H1 (cell line): ENCODE measurements at regions not wholly inside any gene's neighbourhood (a gene's known extent, or its start where the extent isn't known, plus 50 kb on each side); places are given as distances from the start of the nearest gene placed in this dataset.

ENCODE experiments used
- CTCF ChIA-PET: fragments of 300-600 bp; sonication (Branson Sonifier 250); formaldehyde crosslinking; loops from one replicate; lab custom pipeline; 2021; ENCODE audit not compliant: partially characterized antibody; lab: Charles Lee
- POLR2A ChIA-PET: fragments of 300-600 bp; sonication (Branson Sonifier 250); formaldehyde crosslinking; loops from one replicate; lab custom pipeline; 2021; ENCODE audit warnings: inconsistent platforms; ENCODE audit not compliant: partially characterized antibody; lab: Charles Lee
- DNase-seq, 2 experiments: peaks; one replicate each; pipeline versions ENCODE4 v3.0.0 to v3.0.0-alpha.2; 2010 to 2022; ENCODE audit warnings: low spot score in 2 of 2, low read depth in 1 of 2, mixed read lengths in 1 of 2
- FAIRE-seq: peaks from 2 replicates; lab custom pipeline; 2011; peaks lifted over from hg19 to GRCh38; lab: Jason Lieb, UNC
- H2AFZ ChIP-seq: 2 replicates; pipeline ENCODE4 v1.8.1; 2012; ENCODE audit warnings: low read length, inconsistent platforms
- H2AK5ac ChIP-seq: 2 replicates; pipeline ENCODE4 v1.6.1; 2013; ENCODE audit warnings: low read depth, low read length
- H2BK120ac ChIP-seq: replicated peaks from 2 replicates; pipeline ENCODE3; 2013; ENCODE audit warnings: low read depth, low read length, inconsistent platforms
- H2BK12ac ChIP-seq: 2 replicates; pipeline ENCODE4 v1.6.1; 2013; ENCODE audit warnings: low read depth, low read length
- H2BK15ac ChIP-seq: 2 replicates; pipeline ENCODE4 v1.6.1; 2013; ENCODE audit warnings: low read length
- H2BK20ac ChIP-seq: 2 replicates; pipeline ENCODE4 v1.6.1; 2013; ENCODE audit warnings: low read length
- H2BK5ac ChIP-seq: 2 replicates; pipeline ENCODE4 v1.6.1; 2013; ENCODE audit warnings: low read depth, low read length
- H3K14ac ChIP-seq: 2 replicates; pipeline ENCODE4 v1.6.1; 2013; ENCODE audit warnings: inconsistent platforms; ENCODE audit not compliant: insufficient read length
- H3K18ac ChIP-seq: 2 replicates; pipeline ENCODE4 v1.6.1; 2013; ENCODE audit warnings: low read length; ENCODE audit errors: extremely low read depth
- H3K23ac ChIP-seq: 2 replicates; pipeline ENCODE4 v1.6.1; 2013; ENCODE audit warnings: inconsistent platforms; ENCODE audit not compliant: insufficient read length
- H3K23me2 ChIP-seq: 2 replicates; pipeline ENCODE4 v1.6.1; 2013; ENCODE audit warnings: low read depth, low read length
- H3K27ac ChIP-seq: 2 replicates; pipeline ENCODE4 v1.6.1; 2011; ENCODE audit warnings: low read depth, low read length, inconsistent platforms
- H3K27me3 ChIP-seq, 4 experiments: replicated peaks in 1 of 4; 1 replicate in 1 of 4; 2 replicates in 3 of 4; pipeline versions ENCODE4 v1.6.1 to v1.8.1; 2011 to 2013; ENCODE audit warnings: low read length in 3 of 4, mild to moderate bottlenecking in 3 of 4, inconsistent platforms in 2 of 4, mixed read lengths in 2 of 4, moderate library complexity in 1 of 4; ENCODE audit not compliant: control insufficient read depth in 3 of 4, insufficient read depth in 3 of 4; ENCODE audit errors: extremely low read depth in 1 of 4
- H3K36me3 ChIP-seq, 4 experiments: 2 replicates each; pipeline versions ENCODE4 v1.6.1 to v1.8.1; 2011 to 2013; ENCODE audit warnings: mild to moderate bottlenecking in 4 of 4, low read length in 3 of 4, moderate library complexity in 2 of 4, control low read depth in 1 of 4, inconsistent platforms in 1 of 4; ENCODE audit not compliant: insufficient read depth in 4 of 4, control insufficient read depth in 2 of 4
- H3K4ac ChIP-seq: replicated peaks from 2 replicates; pipeline ENCODE3; 2013; ENCODE audit warnings: low read length, low read depth, mixed read lengths, inconsistent platforms; ENCODE audit not compliant: insufficient read length
- H3K4me1 ChIP-seq, 4 experiments: replicated peaks in 1 of 4; 1 replicate in 1 of 4; 2 replicates in 3 of 4; pipeline versions ENCODE4 v1.6.1 to v1.8.1; 2011 to 2013; ENCODE audit warnings: low read length in 3 of 4, inconsistent platforms in 2 of 4, mixed read lengths in 1 of 4; ENCODE audit not compliant: insufficient read depth in 4 of 4, control insufficient read depth in 3 of 4
- H3K4me2 ChIP-seq, 2 experiments: 2 replicates each; pipeline versions ENCODE4 v1.6.1 to v1.8.1; 2011 to 2013; ENCODE audit warnings: low read depth in 2 of 2, low read length in 2 of 2, control low read depth in 1 of 2, inconsistent platforms in 1 of 2, mild to moderate bottlenecking in 1 of 2; ENCODE audit not compliant: insufficient read depth in 1 of 2
- H3K4me3 ChIP-seq, 4 experiments: fragments of 200-600, 300-600 bp in 1 of 4; sonication (generic), shearing (Covaris generic), sonication (Bioruptor Twin) in 1 of 4; 2 replicates each; pipeline versions ENCODE4 v1.5.1 to v1.8.1; 2011 to 2016; ENCODE audit warnings: low read length in 4 of 4, low read depth in 3 of 4, control low read depth in 2 of 4, inconsistent platforms in 2 of 4, mild to moderate bottlenecking in 2 of 4, mixed read lengths in 1 of 4, moderate library complexity in 1 of 4; ENCODE audit not compliant: insufficient read depth in 2 of 4; ENCODE audit errors: extremely low read depth in 1 of 4
- H3K56ac ChIP-seq: replicated peaks from 2 replicates; pipeline ENCODE3; 2013; ENCODE audit warnings: low read depth, mild to moderate bottlenecking, mixed read lengths, low read length, inconsistent platforms; ENCODE audit not compliant: insufficient read length
- H3K79me1 ChIP-seq: 2 replicates; pipeline ENCODE4 v1.6.1; 2013; ENCODE audit warnings: low read depth, low read length, control low read depth
- H3K79me2 ChIP-seq, 2 experiments: 2 replicates each; pipeline versions ENCODE4 v1.6.1 to v1.8.1; 2012 to 2013; ENCODE audit warnings: low read length in 2 of 2, mild to moderate bottlenecking in 2 of 2, inconsistent platforms in 1 of 2; ENCODE audit not compliant: insufficient read depth in 2 of 2, control insufficient read depth in 1 of 2
- H3K9ac ChIP-seq, 4 experiments: replicated peaks in 1 of 4; 1 replicate in 1 of 4; 2 replicates in 3 of 4; pipeline versions ENCODE4 v1.6.1 to v1.8.1; 2011 to 2013; ENCODE audit warnings: low read depth in 3 of 4, low read length in 3 of 4, control low read depth in 2 of 4, mild to moderate bottlenecking in 2 of 4, moderate library complexity in 2 of 4, inconsistent platforms in 1 of 4; ENCODE audit errors: extremely low read depth in 1 of 4
- H3K9me3 ChIP-seq, 2 experiments: 2 replicates each; pipeline versions ENCODE4 v1.6.1 to v1.8.1; 2012 to 2013; ENCODE audit warnings: mild to moderate bottlenecking in 2 of 2, moderate library complexity in 2 of 2, control low read depth in 1 of 2, inconsistent platforms in 1 of 2, low read depth in 1 of 2, low read length in 1 of 2, mixed read lengths in 1 of 2; ENCODE audit not compliant: insufficient read depth in 2 of 2
- H4K20me1 ChIP-seq, 2 experiments: replicated peaks in 1 of 2; 2 replicates each; pipeline versions ENCODE3 to v1.8.1; 2011 to 2013; ENCODE audit warnings: inconsistent platforms in 2 of 2, low read length in 2 of 2, mild to moderate bottlenecking in 1 of 2; ENCODE audit not compliant: insufficient read depth in 2 of 2, control insufficient read depth in 1 of 2
- H4K5ac ChIP-seq: 2 replicates; pipeline ENCODE4 v1.6.1; 2013; ENCODE audit warnings: low read length, low read depth, mixed read lengths, inconsistent platforms; ENCODE audit not compliant: insufficient read length
- H4K8ac ChIP-seq: 2 replicates; pipeline ENCODE4 v1.8.0; 2013; ENCODE audit warnings: mild to moderate bottlenecking, moderate library complexity, low read length, inconsistent platforms; ENCODE audit not compliant: insufficient read depth; ENCODE audit errors: extremely low read depth
- H4K91ac ChIP-seq: replicated peaks from 2 replicates; pipeline ENCODE3; 2013; ENCODE audit warnings: low read length, mixed read lengths, inconsistent platforms; ENCODE audit not compliant: insufficient read length
- CBX8 ChIP-seq: fragments of 300-800, 300-1000 bp; sonication (generic); IDR thresholded peaks from 2 replicates; pipeline ENCODE4 v1.7.1; 2016; ENCODE audit warnings: low read depth, low read length, borderline replicate concordance
- CHD2 ChIP-seq: IDR thresholded peaks from 2 replicates; pipeline ENCODE4 v1.6.1; 2012; ENCODE audit warnings: low read length, improper control_type of control experiment
- POLR2A ChIP-seq, 2 experiments: IDR thresholded peaks; 1 replicate in 1 of 2; 2 replicates in 1 of 2; pipeline ENCODE4 v1.6.1; 2011; ENCODE audit warnings: low read depth in 2 of 2, low read length in 2 of 2, mild to moderate bottlenecking in 2 of 2; ENCODE audit errors: control extremely low read depth in 1 of 2
- POLR2AphosphoS5 ChIP-seq: IDR thresholded peaks from 2 replicates; pipeline ENCODE4 v1.6.1; 2011; ENCODE audit warnings: low read depth, low read length
- RAD21 ChIP-seq, 2 experiments: IDR thresholded peaks in 1 of 2; conservative IDR thresholded peaks in 1 of 2; 2 replicates each; pipeline ENCODE4 v1.6.1; 2011; ENCODE audit warnings: low read depth in 2 of 2, low read length in 2 of 2, improper control_type of control experiment in 1 of 2, inconsistent platforms in 1 of 2, mild to moderate bottlenecking in 1 of 2, moderate library complexity in 1 of 2
- SIX5 ChIP-seq: IDR thresholded peaks from 2 replicates; pipeline ENCODE4 v1.6.1; 2011; ENCODE audit warnings: mild to moderate bottlenecking, low read depth, low read length
- SP4 ChIP-seq: IDR thresholded peaks from 2 replicates; pipeline ENCODE4 v1.6.1; 2012; ENCODE audit warnings: low read length, inconsistent platforms
- SRF ChIP-seq: IDR thresholded peaks from 2 replicates; pipeline ENCODE4 v1.6.1; 2011; ENCODE audit warnings: mild to moderate bottlenecking, low read depth, low read length, moderate library complexity
- SUZ12 ChIP-seq: fragments of 200-600 bp; sonication (generic); IDR thresholded peaks from 2 replicates; pipeline ENCODE4 v1.6.1; 2012; ENCODE audit warnings: mild to moderate bottlenecking, inconsistent platforms, low read length, moderate library complexity, mixed read lengths
- TAF7 ChIP-seq: optimal IDR thresholded peaks from 2 replicates; pipeline ENCODE3; 2011; ENCODE audit warnings: low read depth, mild to moderate bottlenecking, inconsistent platforms, low read length, moderate library complexity, borderline replicate concordance
- YY1 ChIP-seq: IDR thresholded peaks from 2 replicates; pipeline ENCODE4 v1.6.1; 2011; ENCODE audit warnings: low read depth, mild to moderate bottlenecking, low read length
- WGBS, 2 experiments: shearing (Covaris generic) in 1 of 2; methylation state at CpG; one replicate each; pipeline versions ENCODE4 v1.1.6 to v1.1.7; 2013 to 2015; ENCODE audit warnings: low lambda C conversion rate in 2 of 2, mixed read lengths in 2 of 2, inconsistent platforms in 1 of 2, low coverage in 1 of 2, missing lambda C conversion rate in 1 of 2; ENCODE audit not compliant: insufficient replicate concordance in 2 of 2, insufficient coverage in 1 of 2, insufficient read length in 1 of 2; ENCODE audit errors: extremely low coverage in 1 of 2, missing lambda C conversion rate in 1 of 2; 5-methylcytosine and 5-hydroxymethylcytosine counted together
- TF ChIP-seq, protein P1 (sequence below), 3 experiments: IDR thresholded peaks; 1 replicate in 2 of 3; 2 replicates in 1 of 3; pipeline versions ENCODE4 v1.5.1 to v1.6.1; 2011; ENCODE audit warnings: low read length in 3 of 3, mild to moderate bottlenecking in 3 of 3, inconsistent platforms in 2 of 3, low read depth in 1 of 3, moderate library complexity in 1 of 3; ENCODE audit not compliant: insufficient read depth in 1 of 3; ENCODE audit errors: control extremely low read depth in 1 of 3

DNA sequence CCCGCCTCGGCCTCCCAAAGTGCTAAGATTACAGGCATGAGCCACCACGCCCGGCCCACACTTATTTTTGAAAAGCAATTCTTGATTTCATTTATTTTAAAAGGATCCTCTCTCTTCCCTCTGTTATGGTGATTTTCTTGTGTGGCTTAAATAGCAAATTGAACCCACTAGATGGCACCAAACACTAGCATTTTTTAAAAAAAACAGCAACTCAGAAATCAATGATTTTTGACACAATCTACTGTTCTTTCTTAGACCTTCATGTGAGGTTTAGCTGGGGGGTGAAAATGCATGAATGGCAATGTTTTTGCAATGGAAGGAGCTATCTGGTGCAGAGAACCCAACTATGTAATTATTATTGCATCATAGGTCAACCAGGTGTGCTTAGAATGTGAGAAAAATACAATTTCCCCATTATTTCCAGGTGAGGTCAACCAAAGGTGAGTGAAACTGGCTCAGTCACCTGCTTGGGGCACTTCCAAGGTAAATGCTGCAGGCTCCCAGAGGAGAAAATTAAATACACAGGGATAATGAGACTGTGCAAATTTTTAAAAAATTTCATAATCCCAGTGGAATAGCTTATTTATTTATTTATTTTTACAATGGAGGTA is 226.7 kb upstream of the PRKX start:
- Histone ChIP-seq H3K4me2 (no peak overlapping the region), H3K27ac (no peak overlapping the region), H3K4me1 (no peaks in the 10 kb centered on the region), H3K9me3 (no peaks in the 10 kb centered on the region), H2BK120ac (no peak overlapping the region), H3K56ac (no peak overlapping the region), H2AK5ac (no peak overlapping the region), H4K5ac (no peak overlapping the region), H3K36me3 (no peaks in the 10 kb centered on the region), H3K23ac (no peak overlapping the region), H3K79me1 (no peaks in the 10 kb centered on the region), H3K4ac (no peak overlapping the region), H3K14ac (no peak overlapping the region), H3K23me2 (peaks cover 4% of the 10 kb centered on the region; the same call in 1 of the 2 replicates), H2AFZ (no peak overlapping the region), H4K20me1 (no peaks in the 10 kb centered on the region), H3K27me3 (no peaks in the 10 kb centered on the region), H3K9ac (no peak overlapping the region), H2BK5ac (no peak overlapping the region), H2BK12ac (no peak overlapping the region), H2BK15ac (no peak overlapping the region), H3K18ac (no peak overlapping the region), H3K4me3 (no peak overlapping the region), H4K8ac (no peak overlapping the region), H4K91ac (no peak overlapping the region), H3K79me2 (no peaks in the 10 kb centered on the region), H2BK20ac (no peak overlapping the region)
- WGBS, 2 experiments = 25% methylated on average over 4 of the region's 4 CpGs; no CpG with 5 or more reads in 1 of the 2 experiments
- FAIRE-seq (no peak), DNase-seq (no peak)
- ChIA-PET CTCF (interaction anchor here (0.7 to 2.6 kb wide), 4 partner anchors 12 to 1881 kb away, joined by 3 to 6 read pairs (median 3); no protein-coding TSS in a partner anchor), POLR2A (no interaction called here)
- TF ChIP-seq POLR2A (IDR thresholded peaks at IDR 0.05; ENCODE audit: control extremely low read depth in 1 of 2, low read depth in 2 of 2, low read length in 2 of 2) (no peak), YY1 (no peak), POLR2AphosphoS5 (no peak), SIX5 (no peak), SRF (no peak), SP4 (no peak), CBX8 (no peak), SUZ12 (no peak), CHD2 (no peak), TAF7 (no peak), RAD21 (IDR thresholded peaks at IDR 0.05 in 1 of 2, conservative IDR thresholded peaks at IDR 0.05 in 1 of 2; ENCODE audit: low read depth in 2 of 2, low read length in 2 of 2) (peak; percentile 51 to 57)
- TF ChIP-seq, protein P1, sequence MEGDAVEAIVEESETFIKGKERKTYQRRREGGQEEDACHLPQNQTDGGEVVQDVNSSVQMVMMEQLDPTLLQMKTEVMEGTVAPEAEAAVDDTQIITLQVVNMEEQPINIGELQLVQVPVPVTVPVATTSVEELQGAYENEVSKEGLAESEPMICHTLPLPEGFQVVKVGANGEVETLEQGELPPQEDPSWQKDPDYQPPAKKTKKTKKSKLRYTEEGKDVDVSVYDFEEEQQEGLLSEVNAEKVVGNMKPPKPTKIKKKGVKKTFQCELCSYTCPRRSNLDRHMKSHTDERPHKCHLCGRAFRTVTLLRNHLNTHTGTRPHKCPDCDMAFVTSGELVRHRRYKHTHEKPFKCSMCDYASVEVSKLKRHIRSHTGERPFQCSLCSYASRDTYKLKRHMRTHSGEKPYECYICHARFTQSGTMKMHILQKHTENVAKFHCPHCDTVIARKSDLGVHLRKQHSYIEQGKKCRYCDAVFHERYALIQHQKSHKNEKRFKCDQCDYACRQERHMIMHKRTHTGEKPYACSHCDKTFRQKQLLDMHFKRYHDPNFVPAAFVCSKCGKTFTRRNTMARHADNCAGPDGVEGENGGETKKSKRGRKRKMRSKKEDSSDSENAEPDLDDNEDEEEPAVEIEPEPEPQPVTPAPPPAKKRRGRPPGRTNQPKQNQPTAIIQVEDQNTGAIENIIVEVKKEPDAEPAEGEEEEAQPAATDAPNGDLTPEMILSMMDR (IDR thresholded peaks at IDR 0.05; ENCODE audit: control extremely low read depth in 1 of 3, insufficient read depth in 1 of 3, low read depth in 1 of 3, low read length in 3 of 3) = peak in 1 of 3 experiments; percentile 20; a peak in 1 of 4 replicates
